WTC11 (cell line): ENCODE measurements at regions not wholly inside any gene's neighbourhood (a gene's known extent, or its start where the extent isn't known, plus 50 kb on each side); places are given as distances from the start of the nearest gene placed in this dataset.

Experiments used
- ATAC-seq: fragments of 200-7000 bp; cut with Tn5 transposase; 2 replicates; pipeline ENCODE4 v1.10.0; 2021; ENCODE audit warnings: mild to moderate bottlenecking, moderate library complexity
- CTCF ChIA-PET: fragments of 300-600 bp; sonication (Branson Sonifier 250); formaldehyde crosslinking; loops from one replicate; lab custom pipeline; 2021; ENCODE audit warnings: antibody characterized with exemption; lab: Charles Lee
- POLR2A ChIA-PET: fragments of 350-600 bp; sonication (Branson Sonifier 250); formaldehyde crosslinking; loops from one replicate; lab custom pipeline; 2021; ENCODE audit warnings: antibody characterized with exemption; lab: Charles Lee
- DNase-seq: peaks from one replicate; pipeline ENCODE4 v3.0.0; 2021; ENCODE audit warnings: low spot score
- H3K27ac Mint-ChIP-seq: 2 replicates; pipeline ENCODE4 v1.8.0; 2021; ENCODE audit warnings: mixed read lengths
- H3K27me3 Mint-ChIP-seq: 2 replicates; pipeline ENCODE4 v1.8.0; 2021; ENCODE audit warnings: low read depth, mild to moderate bottlenecking, moderate library complexity, mixed read lengths
- H3K36me3 Mint-ChIP-seq: 2 replicates; pipeline ENCODE4 v1.8.0; 2021; ENCODE audit warnings: mixed read lengths
- H3K4me1 Mint-ChIP-seq: 2 replicates; pipeline ENCODE4 v1.8.0; 2022; ENCODE audit warnings: mixed read lengths
- H3K4me3 Mint-ChIP-seq: 2 replicates; pipeline ENCODE4 v1.8.0; 2021; ENCODE audit warnings: mild to moderate bottlenecking, moderate library complexity, mixed read lengths
- H3K9me3 Mint-ChIP-seq: 2 replicates; pipeline ENCODE4 v1.8.0; 2021; ENCODE audit warnings: mixed read lengths
- ARID4B ChIP-seq: sonication (generic); formaldehyde crosslinking; IDR thresholded peaks from 2 replicates; pipeline ENCODE4 v1.8.0; 2023; ENCODE audit warnings: missing genetic modification reagents, mild to moderate bottlenecking, borderline replicate concordance
- CBFB ChIP-seq: sonication (generic); formaldehyde crosslinking; IDR thresholded peaks from 2 replicates; pipeline ENCODE4 v1.8.1; 2022; ENCODE audit warnings: mild to moderate bottlenecking, low read depth, missing genetic modification reagents
- E2F4 ChIP-seq: sonication (generic); formaldehyde crosslinking; IDR thresholded peaks from 2 replicates; pipeline ENCODE4 v1.8.1; 2022; ENCODE audit warnings: low read depth, mild to moderate bottlenecking, moderate library complexity, missing genetic modification reagents, borderline replicate concordance
- EMX1 ChIP-seq: fragments of 250-450 bp; sonication (Bioruptor Pico); IDR thresholded peaks from 2 replicates; pipeline ENCODE4 v1.8.0; 2021; ENCODE audit warnings: mild to moderate bottlenecking
- ERG ChIP-seq: fragments of 250-450 bp; sonication (Bioruptor Pico); IDR thresholded peaks from 2 replicates; pipeline ENCODE4 v1.8.0; 2021; ENCODE audit warnings: mild to moderate bottlenecking
- HMGXB4 ChIP-seq: sonication (generic); formaldehyde crosslinking; IDR thresholded peaks from 2 replicates; pipeline ENCODE4 v1.8.1; 2023; ENCODE audit warnings: mild to moderate bottlenecking, moderate library complexity, missing genetic modification reagents
- IRF1 ChIP-seq: sonication (generic); formaldehyde crosslinking; IDR thresholded peaks from 2 replicates; pipeline ENCODE4 v1.8.0; 2023; ENCODE audit warnings: missing genetic modification reagents
- JAZF1 ChIP-seq: fragments of 250-450 bp; sonication (Bioruptor Pico); IDR thresholded peaks from 2 replicates; pipeline ENCODE4 v1.9.0; 2021; ENCODE audit warnings: moderate library complexity, mild to moderate bottlenecking, inconsistent platforms
- JUN ChIP-seq: sonication (generic); formaldehyde crosslinking; IDR thresholded peaks from 2 replicates; pipeline ENCODE4 v1.8.0; 2023; ENCODE audit warnings: mild to moderate bottlenecking, missing genetic modification reagents
- MAX ChIP-seq: sonication (generic); formaldehyde crosslinking; IDR thresholded peaks from 2 replicates; pipeline ENCODE4 v1.8.0; 2022; ENCODE audit warnings: mild to moderate bottlenecking, missing genetic modification reagents
- MLX ChIP-seq: sonication (generic); formaldehyde crosslinking; IDR thresholded peaks from 2 replicates; pipeline ENCODE4 v1.8.1; 2023; ENCODE audit warnings: mild to moderate bottlenecking, missing genetic modification reagents, moderate library complexity
- PRRX2 ChIP-seq: fragments of 250-450 bp; sonication (Bioruptor Pico); IDR thresholded peaks from 2 replicates; pipeline ENCODE4 v1.8.0; 2021; ENCODE audit warnings: mild to moderate bottlenecking
- RORB ChIP-seq: fragments of 250-450 bp; sonication (Bioruptor Pico); IDR thresholded peaks from 2 replicates; pipeline ENCODE4 v1.9.0; 2021; ENCODE audit warnings: mild to moderate bottlenecking
- TCF7 ChIP-seq: sonication (generic); formaldehyde crosslinking; IDR thresholded peaks from 2 replicates; pipeline ENCODE4 v1.8.0; 2022; ENCODE audit warnings: mild to moderate bottlenecking, low read depth, missing genetic modification reagents, moderate library complexity
- TEAD1 ChIP-seq: sonication (generic); formaldehyde crosslinking; IDR thresholded peaks from 2 replicates; pipeline ENCODE4 v1.8.0; 2022; ENCODE audit warnings: mild to moderate bottlenecking, missing genetic modification reagents
- ZNF281 ChIP-seq: sonication (generic); formaldehyde crosslinking; IDR thresholded peaks from 2 replicates; pipeline ENCODE4 v1.8.0; 2023; ENCODE audit warnings: mild to moderate bottlenecking, missing genetic modification reagents
- ZNF317 ChIP-seq: sonication (generic); formaldehyde crosslinking; IDR thresholded peaks from 2 replicates; pipeline ENCODE4 v1.8.1; 2023; ENCODE audit warnings: low read depth, mild to moderate bottlenecking, moderate library complexity, missing genetic modification reagents, borderline replicate concordance
- ZNF512 ChIP-seq: sonication (generic); formaldehyde crosslinking; IDR thresholded peaks from 2 replicates; pipeline ENCODE4 v1.8.1; 2022; ENCODE audit warnings: missing genetic modification reagents, borderline replicate concordance
- ZSCAN18 ChIP-seq: fragments of 250-450 bp; sonication (Bioruptor Pico); IDR thresholded peaks from 2 replicates; pipeline ENCODE4 v2.1.2; 2022; ENCODE audit warnings: mild to moderate bottlenecking, moderate library complexity

- Mint-ChIP-seq H3K36me3 (no peaks in the 10 kb centered on the region), H3K27ac (no peak overlapping the region), H3K4me1 (no peaks in the 10 kb centered on the region), H3K27me3 (no peaks in the 10 kb centered on the region), H3K9me3 (no peaks in the 10 kb centered on the region), H3K4me3 (no peak overlapping the region)
- CTCF ChIA-PET: interaction anchor here (0.6 kb wide), 1 partner anchor 55 kb away, joined by 4 read pairs; no protein-coding TSS in a partner anchor
- ATAC-seq: no peak
- POLR2A ChIA-PET: no interaction called here
- DNase-seq: no peak
- TF ChIP-seq RORB (CRISPR knock-in tag): no peak
- TF ChIP-seq ARID4B (CRISPR knock-in tag): no peak
- TF ChIP-seq PRRX2 (CRISPR knock-in tag): no peak
- no peak for TF ChIP-seq ZNF281 (CRISPR knock-in tag)
- no peak for TF ChIP-seq ZNF512 (CRISPR knock-in tag)
- TF ChIP-seq ZSCAN18 (CRISPR knock-in tag): no peak
- TF ChIP-seq ERG (CRISPR knock-in tag): no peak
- no peak for TF ChIP-seq JUN (CRISPR knock-in tag)
- TF ChIP-seq EMX1 (CRISPR knock-in tag): no peak
- no peak for TF ChIP-seq TEAD1 (CRISPR knock-in tag)
- no peak for TF ChIP-seq TCF7 (CRISPR knock-in tag)
- TF ChIP-seq E2F4: no peak
- TF ChIP-seq MLX: no peak
- TF ChIP-seq IRF1 (CRISPR knock-in tag): no peak
- no peak for TF ChIP-seq MAX
- TF ChIP-seq JAZF1: no peak
- no peak for TF ChIP-seq CBFB (CRISPR knock-in tag)
- TF ChIP-seq ZNF317 (CRISPR knock-in tag): no peak
- TF ChIP-seq HMGXB4 (CRISPR knock-in tag): no peak
Measured at GRCh38 chr5:17077440-17078233, 139.8 kb upstream of the BASP1 start.
